HUES6 (cell line): ENCODE measurements at regions not wholly inside any gene's neighbourhood (a gene's known extent, or its start where the extent isn't known, plus 50 kb on each side); places are given as distances from the start of the nearest gene placed in this dataset.

Source experiments
- H3K27ac ChIP-seq: 2 replicates; pipeline ENCODE4 v1.7.0; 2013; ENCODE audit warnings: low read depth, mild to moderate bottlenecking, low read length, inconsistent platforms
- H3K27me3 ChIP-seq: 2 replicates; pipeline ENCODE4 v1.6.1; 2013; ENCODE audit warnings: low read length; ENCODE audit not compliant: control insufficient read depth, insufficient read depth
- H3K36me3 ChIP-seq: 2 replicates; pipeline ENCODE4 v1.6.1; 2013; ENCODE audit warnings: low read length; ENCODE audit not compliant: control insufficient read depth, insufficient read depth
- H3K4me1 ChIP-seq: 2 replicates; pipeline ENCODE4 v1.6.1; 2013; ENCODE audit warnings: low read length; ENCODE audit not compliant: control insufficient read depth, insufficient read depth
- H3K4me3 ChIP-seq: 2 replicates; pipeline ENCODE4 v1.5.1; 2013; ENCODE audit warnings: low read depth, low read length
- H3K9ac ChIP-seq: one replicate; pipeline ENCODE4 v1.6.1; 2013; ENCODE audit warnings: mild to moderate bottlenecking, low read length
- H3K9me3 ChIP-seq: 2 replicates; pipeline ENCODE4 v1.6.1; 2013; ENCODE audit warnings: low read depth, low read length; ENCODE audit not compliant: control insufficient read depth, insufficient read depth

DNA sequence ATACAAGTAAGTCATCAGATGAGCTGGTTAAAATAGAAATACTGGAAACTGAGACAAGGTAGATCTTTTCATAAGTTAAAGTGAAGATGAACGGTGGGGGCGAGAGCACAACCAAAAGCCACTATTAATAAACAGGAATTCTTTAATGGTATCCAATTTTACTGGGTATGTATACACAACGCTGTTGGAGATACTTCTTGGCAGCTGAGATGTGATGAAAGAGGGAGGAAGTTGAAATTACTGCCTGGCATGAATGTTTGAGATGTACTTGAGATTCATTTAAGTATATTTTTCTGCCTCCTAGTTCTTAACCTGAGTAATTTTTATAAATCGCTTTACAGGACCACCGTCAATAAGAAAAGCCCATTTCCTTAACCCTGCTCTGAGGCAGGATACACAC, 110.0 kb upstream of the ZRANB2 start:
- no peaks in the 10 kb centered on the region for H3K4me1 ChIP-seq
- no peaks in the 10 kb centered on the region for H3K27me3 ChIP-seq
- H3K9me3 ChIP-seq, result no peaks in the 10 kb centered on the region
- no peaks in the 10 kb centered on the region for H3K36me3 ChIP-seq
- H3K4me3 ChIP-seq, result no peak overlapping the region
- no peak overlapping the region for H3K9ac ChIP-seq
- H3K27ac ChIP-seq, result no peak overlapping the region

GRCh38 chr1:71184410-71184809, 103.6 kb upstream of the ZRANB2 start:
- Histone ChIP-seq H3K36me3 (no peaks in the 10 kb centered on the region), H3K4me3 (no peak overlapping the region), H3K4me1 (no peaks in the 10 kb centered on the region), H3K27me3 (no peaks in the 10 kb centered on the region), H3K9ac (no peak overlapping the region), H3K9me3 (no peaks in the 10 kb centered on the region), H3K27ac (no peak overlapping the region)

DNA sequence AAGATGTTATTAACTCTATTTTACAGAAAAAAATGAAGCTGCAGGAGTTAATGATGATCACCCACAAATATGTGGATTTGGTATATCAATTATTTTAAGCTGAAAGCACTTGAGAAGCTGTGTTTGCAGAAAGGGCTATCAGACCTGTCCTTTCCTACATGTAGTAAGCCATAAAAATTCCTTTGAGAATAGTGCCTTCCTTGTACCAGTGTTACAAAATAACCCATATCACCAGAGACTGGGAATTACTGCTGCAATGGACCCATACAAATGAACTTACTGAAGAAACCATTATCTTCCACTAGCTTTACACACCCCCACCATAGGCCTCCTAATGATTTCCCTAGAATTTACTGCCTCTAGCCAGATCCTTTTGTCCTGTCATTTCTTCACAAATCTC, 99.2 kb upstream of the ZRANB2 start:
- Histone ChIP-seq H3K9ac (no peak overlapping the region), H3K36me3 (no peaks in the 10 kb centered on the region)

DNA sequence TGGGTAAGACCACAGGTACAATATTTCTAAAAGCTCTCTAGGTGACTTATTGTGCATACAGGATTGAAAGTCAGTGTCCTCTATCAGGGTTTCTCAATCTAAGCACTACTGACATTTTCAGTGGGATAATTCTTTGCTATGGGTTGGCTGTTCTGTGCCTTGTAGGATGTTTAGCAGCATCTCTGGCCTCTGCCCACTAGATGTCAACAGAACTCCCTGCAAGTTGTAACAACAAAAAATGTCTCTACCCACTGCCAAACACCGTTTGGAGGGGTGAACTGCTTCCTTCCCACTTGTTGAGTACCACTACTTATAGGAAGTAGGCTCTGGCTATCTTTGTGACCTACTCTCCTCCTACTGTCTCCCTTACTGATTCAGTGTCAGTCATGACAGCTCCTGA, 90.1 kb upstream of the ZRANB2 start:
- Histone ChIP-seq H3K36me3 (no peaks in the 10 kb centered on the region), H3K9ac (no peak overlapping the region), H3K27ac (no peak overlapping the region)

More for the DNA sequence above, 99.2 kb upstream of the ZRANB2 start:
- H3K27ac ChIP-seq, result no peak overlapping the region
- H3K27me3 ChIP-seq, result no peaks in the 10 kb centered on the region
- H3K4me1 ChIP-seq, result 0 out of 2 replicates have a peak, but pooled peaks cover 8% of the 10 kb centered on the region
- no peaks in the 10 kb centered on the region for H3K9me3 ChIP-seq
- no peak overlapping the region for H3K4me3 ChIP-seq

DNA sequence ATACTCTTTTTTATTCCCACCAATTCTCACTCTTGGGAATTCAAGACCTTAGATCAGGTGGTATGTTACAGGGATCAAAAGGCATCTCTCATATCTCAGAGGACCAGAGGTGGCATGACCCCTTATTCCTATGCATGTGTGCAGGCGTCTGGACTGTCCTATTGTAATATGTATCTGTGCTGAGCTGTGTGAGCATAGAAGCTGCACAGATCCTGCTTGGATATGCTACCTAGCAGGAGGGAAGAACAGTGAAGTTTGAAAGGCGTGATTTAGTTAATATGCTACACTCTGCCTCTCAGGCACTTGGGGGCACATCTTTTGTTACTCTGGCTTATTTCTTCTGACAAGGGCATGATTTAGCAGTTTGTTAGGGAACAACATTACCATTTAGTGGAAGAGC, 86.7 kb upstream of the ZRANB2 start:
- Histone ChIP-seq H3K4me1 (peaks cover 8% of the 10 kb centered on the region), H3K9me3 (peaks cover 5% of the 10 kb centered on the region; the same call in 1 of the 2 replicates), H3K9ac (no peak overlapping the region), H3K4me3 (no peak overlapping the region), H3K27ac (no peak overlapping the region), H3K36me3 (no peaks in the 10 kb centered on the region), H3K27me3 (no peaks in the 10 kb centered on the region)

More for the DNA sequence above, 90.1 kb upstream of the ZRANB2 start:
- Histone ChIP-seq H3K9me3 (peaks cover 8% of the 10 kb centered on the region; the same call in 1 of the 2 replicates), H3K4me3 (no peak overlapping the region), H3K27me3 (no peaks in the 10 kb centered on the region), H3K4me1 (peaks cover 8% of the 10 kb centered on the region)

DNA sequence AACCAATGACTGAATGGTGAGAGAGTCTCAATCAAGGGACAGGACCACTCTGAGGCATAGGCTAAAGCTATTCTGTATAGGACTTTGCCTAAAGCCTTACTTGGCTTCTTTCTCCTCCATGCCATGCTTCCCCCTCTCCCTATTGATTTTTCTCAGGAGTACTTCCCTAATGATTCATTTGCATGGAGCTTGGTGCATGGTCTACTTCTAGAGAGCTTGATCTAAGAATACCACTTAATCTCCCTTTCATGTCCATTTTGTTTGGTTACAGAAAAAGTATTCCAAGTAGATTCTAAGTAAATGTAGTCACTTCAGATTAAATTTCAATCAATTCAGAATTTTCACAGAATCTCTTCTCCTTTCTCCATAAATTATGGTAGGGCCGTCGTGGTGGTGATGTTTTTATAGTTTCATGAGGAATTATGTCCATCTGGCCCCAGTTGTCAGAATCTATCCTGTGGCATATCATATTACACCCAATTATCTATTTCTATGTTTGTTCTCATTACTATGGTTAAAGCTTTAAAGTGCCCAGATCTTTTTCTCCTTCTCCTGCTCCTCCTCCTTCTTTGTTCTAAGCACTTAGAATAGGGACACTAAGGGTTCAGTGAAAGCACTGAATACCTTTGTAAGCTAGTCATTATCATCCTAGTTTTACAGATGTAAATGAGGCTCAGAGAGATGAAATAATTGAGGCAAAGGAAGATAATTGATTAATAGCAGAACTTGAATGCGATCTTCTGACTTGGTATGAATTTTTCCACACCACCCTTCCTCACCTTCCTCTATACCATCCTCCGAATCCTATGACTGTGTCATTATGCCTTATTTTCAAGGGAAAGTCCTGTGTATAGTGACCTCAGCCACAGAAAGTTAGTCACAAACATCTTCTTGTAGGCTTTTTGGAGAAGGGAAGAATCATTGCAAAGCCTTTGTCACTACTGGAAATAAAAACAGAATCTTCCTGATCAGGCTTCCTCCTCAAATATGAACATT, 85.6 kb upstream of the ZRANB2 start:
- no peaks in the 10 kb centered on the region for H3K9me3 ChIP-seq
- no peaks in the 10 kb centered on the region for H3K27me3 ChIP-seq
- no peak overlapping the region for H3K27ac ChIP-seq
- H3K4me1 ChIP-seq, result peaks cover 8% of the 10 kb centered on the region
- H3K36me3 ChIP-seq, result no peaks in the 10 kb centered on the region
- H3K4me3 ChIP-seq, result no peak overlapping the region
- no peak overlapping the region for H3K9ac ChIP-seq

GRCh38 chr1:71157715-71158114, 76.9 kb upstream of the ZRANB2 start:
- Histone ChIP-seq H3K4me1 (peaks cover 4% of the 10 kb centered on the region; the same call in 1 of the 2 replicates), H3K27ac (no peak overlapping the region), H3K9me3 (no peaks in the 10 kb centered on the region), H3K9ac (no peak overlapping the region), H3K36me3 (no peaks in the 10 kb centered on the region), H3K27me3 (no peaks in the 10 kb centered on the region), H3K4me3 (no peak overlapping the region)

DNA sequence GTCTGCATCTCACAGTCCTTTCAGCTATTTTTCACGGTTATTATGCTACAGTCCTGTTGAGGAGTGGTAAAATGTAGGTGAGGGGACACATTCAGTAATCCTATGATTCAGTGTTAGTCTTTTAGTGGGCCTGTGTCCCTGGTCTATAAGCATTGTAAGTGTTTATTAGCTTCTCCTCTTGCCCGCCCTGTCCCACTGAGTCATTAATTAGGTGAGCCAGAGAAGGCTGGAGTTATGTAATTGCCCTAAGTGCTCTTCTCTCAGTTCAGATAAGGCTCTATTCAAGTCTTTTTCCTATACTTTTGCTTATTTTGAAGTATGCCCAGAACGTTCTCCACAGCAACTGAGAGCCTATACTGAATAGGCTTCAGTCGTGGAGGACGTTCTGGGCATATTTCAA, 76.3 kb upstream of the ZRANB2 start:
- Histone ChIP-seq H3K27ac (no peak overlapping the region), H3K9ac (no peak overlapping the region), H3K27me3 (no peaks in the 10 kb centered on the region), H3K9me3 (no peaks in the 10 kb centered on the region), H3K36me3 (no peaks in the 10 kb centered on the region), H3K4me1 (peaks cover 4% of the 10 kb centered on the region; the same call in 1 of the 2 replicates), H3K4me3 (no peak overlapping the region)

DNA sequence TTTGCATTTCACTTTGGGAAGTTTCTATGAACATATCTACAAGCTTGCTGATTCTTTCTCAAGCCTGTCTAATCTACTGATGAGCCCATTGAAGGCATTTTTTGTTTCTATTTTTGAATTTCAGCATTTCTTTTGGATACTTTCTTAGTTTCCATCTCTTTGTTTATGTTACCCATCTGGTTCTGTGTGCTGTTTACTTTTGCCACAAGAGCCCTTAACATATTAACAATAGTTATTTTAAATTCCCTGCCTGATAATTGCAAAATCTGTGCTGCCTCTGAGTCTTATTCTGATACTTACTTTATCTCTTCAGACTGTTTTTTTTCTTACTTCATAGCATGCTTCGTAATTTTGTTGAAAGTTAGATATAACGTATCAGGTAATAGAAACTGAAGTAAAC, 75.8 kb upstream of the ZRANB2 start:
- no peaks in the 10 kb centered on the region for H3K27me3 ChIP-seq
- H3K4me3 ChIP-seq, result no peak overlapping the region
- H3K9me3 ChIP-seq, result no peaks in the 10 kb centered on the region
- H3K9ac ChIP-seq, result no peak overlapping the region
- H3K27ac ChIP-seq, result no peak overlapping the region
- no peaks in the 10 kb centered on the region for H3K36me3 ChIP-seq
- H3K4me1 ChIP-seq, result peaks cover 4% of the 10 kb centered on the region; the same call in 1 of the 2 replicates

- Histone ChIP-seq H3K4me1 (peaks cover 4% of the 10 kb centered on the region; the same call in 1 of the 2 replicates), H3K9ac (no peak overlapping the region), H3K36me3 (no peaks in the 10 kb centered on the region), H3K27me3 (no peaks in the 10 kb centered on the region), H3K4me3 (no peak overlapping the region), H3K9me3 (no peaks in the 10 kb centered on the region), H3K27ac (no peak overlapping the region)
Observed at GRCh38 chr1:71154429-71154828, 73.6 kb upstream of the ZRANB2 start.

GRCh38 chr1:71153826-71154225, 73.0 kb upstream of the ZRANB2 start:
- Histone ChIP-seq H3K4me1 (peaks cover 4% of the 10 kb centered on the region; the same call in 1 of the 2 replicates), H3K9ac (no peak overlapping the region), H3K27me3 (no peaks in the 10 kb centered on the region), H3K4me3 (no peak overlapping the region), H3K9me3 (no peaks in the 10 kb centered on the region), H3K36me3 (no peaks in the 10 kb centered on the region), H3K27ac (no peak overlapping the region)
